Aorta (tissue), 5 donors: ENCODE measurements at regions not wholly inside any gene's neighbourhood (a gene's known extent, or its start where the extent isn't known, plus 50 kb on each side); places are given as distances from the start of the nearest gene placed in this dataset.
A peak's percentile ranks its signal among the peaks of the same experiment; 100 is the strongest.

Experiments
- ATAC-seq: fragments of 200-7000 bp; cut with Tn5 transposase; one replicate; pipeline ENCODE4 v1.9.1; 2022; ENCODE audit warnings: moderate library complexity; ENCODE audit not compliant: low FRiP score
- DNase-seq, 2 donors: peaks; one replicate each; pipeline ENCODE4 v3.0.0-alpha.2; 2020
- H3K27ac ChIP-seq, 2 donors: one replicate each; pipeline ENCODE4 v1.5.1; 2013; ENCODE audit warnings: low read length in 2 of 2, mild to moderate bottlenecking in 2 of 2, moderate library complexity in 2 of 2, control low read depth in 1 of 2, inconsistent platforms in 1 of 2, low read depth in 1 of 2
- H3K27me3 ChIP-seq, 2 donors: one replicate each; pipeline ENCODE4 v1.6.1; 2013; ENCODE audit warnings: control low read depth in 1 of 2, low read length in 1 of 2, mild to moderate bottlenecking in 1 of 2, moderate library complexity in 1 of 2; ENCODE audit not compliant: insufficient read depth in 2 of 2, control insufficient read depth in 1 of 2
- H3K36me3 ChIP-seq, 2 donors: one replicate each; pipeline ENCODE4 v1.6.1; 2013; ENCODE audit warnings: control low read depth in 1 of 2, low read length in 1 of 2, mild to moderate bottlenecking in 1 of 2; ENCODE audit not compliant: insufficient read depth in 2 of 2, control insufficient read depth in 1 of 2
- H3K4me1 ChIP-seq, 2 donors: one replicate each; pipeline ENCODE4 v1.6.1; 2013; ENCODE audit warnings: low read length in 2 of 2, control low read depth in 1 of 2, mild to moderate bottlenecking in 1 of 2, moderate library complexity in 1 of 2; ENCODE audit not compliant: insufficient read depth in 2 of 2, control insufficient read depth in 1 of 2
- H3K4me3 ChIP-seq, 2 donors: one replicate each; pipeline ENCODE4 v1.5.1; 2013; ENCODE audit warnings: low read length in 2 of 2, control low read depth in 1 of 2, mild to moderate bottlenecking in 1 of 2
- H3K9me3 ChIP-seq: one replicate; pipeline ENCODE4 v1.6.1; 2013; ENCODE audit warnings: mild to moderate bottlenecking, low read length; ENCODE audit not compliant: control insufficient read depth
- WGBS, 2 donors: extraction: QIAGEN DNeasy Blood & Tissue Kit; methylation state at CpG; one replicate each; pipeline ENCODE4 v1.1.7; 2013; 5-methylcytosine and 5-hydroxymethylcytosine counted together
- intact Hi-C, 2 donors: fragments of 100-400 bp; cut with DNase I; formaldehyde crosslinking; loops; one replicate each; pipeline versions ENCODE4 v1.14.2 to v1.15.0; 2022
- donor health status: healthy with polysubstance abuse.
- donor health status: Bipolar disorder and iron deficiency.
- donor health status: DM: no; HTN: no; CAD: no.
- donor health status: DM: no; HTN: no; CAD: no.
- donor health status: DM: yes; HTN: yes; CAD: no.

DNA sequence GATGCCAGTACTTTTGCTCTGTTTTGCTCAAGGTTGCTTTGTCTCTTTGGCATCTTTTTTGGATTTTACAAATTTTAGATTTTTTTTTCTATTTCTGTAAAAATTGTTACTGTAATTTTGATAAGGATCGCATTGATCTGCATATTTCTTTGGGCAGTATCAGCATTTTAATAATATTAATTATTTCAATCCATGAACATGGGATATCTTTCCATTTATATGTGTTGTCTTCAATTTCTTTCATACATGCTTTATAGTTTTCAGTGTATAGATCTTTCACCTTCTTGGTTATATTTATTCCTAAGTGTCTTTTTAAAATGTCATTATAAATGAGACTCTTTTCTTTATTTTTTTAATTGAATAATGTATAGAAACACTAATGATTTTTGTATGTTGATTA is 301.6 kb upstream of the SEMA3D start:
- DNase-seq (no peak), ATAC-seq (no peak)
- intact Hi-C loops, result no loop called here
- Histone ChIP-seq H3K4me1 (no peaks in the 10 kb centered on the region), H3K36me3 (no peaks in the 10 kb centered on the region), H3K4me3 (no peak overlapping the region), H3K27me3 (no peaks in the 10 kb centered on the region), H3K9me3 (no peaks in the 10 kb centered on the region), H3K27ac (no peak overlapping the region)
- WGBS, 2 donors, result 94 to 98% methylated on average over 1 of the region's 1 CpG

DNA sequence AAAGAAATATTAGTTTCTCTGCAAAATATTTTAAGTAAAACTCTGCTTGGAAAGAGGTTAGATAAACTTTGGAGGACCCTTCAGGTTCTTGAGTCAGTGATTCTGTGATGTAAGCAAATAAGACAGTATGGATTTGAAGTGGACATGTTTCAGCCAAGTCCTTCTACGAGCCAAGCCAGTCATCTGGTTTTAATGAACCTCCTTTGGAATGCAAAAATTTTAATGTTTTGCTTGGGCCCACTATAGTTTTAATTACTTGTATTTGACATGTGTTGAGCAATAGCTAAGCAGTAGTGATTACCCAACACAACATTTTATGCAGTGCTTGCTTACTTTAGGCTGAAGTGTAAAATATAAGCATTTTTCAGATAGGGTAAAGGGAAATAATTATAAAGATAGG is 296.3 kb upstream of the SEMA3D start:
- Histone ChIP-seq H3K4me3 (no peak overlapping the region), H3K27ac (no peak overlapping the region), H3K9me3 (no peaks in the 10 kb centered on the region), H3K4me1 (no peaks in the 10 kb centered on the region), H3K36me3 (no peaks in the 10 kb centered on the region), H3K27me3 (no peaks in the 10 kb centered on the region)
- 20 to 34% methylated on average over 1 of the region's 1 CpG for WGBS, 2 donors
- ATAC-seq (peak; percentile 50), DNase-seq (no peak)
- intact Hi-C loops, result no loop called here

DNA sequence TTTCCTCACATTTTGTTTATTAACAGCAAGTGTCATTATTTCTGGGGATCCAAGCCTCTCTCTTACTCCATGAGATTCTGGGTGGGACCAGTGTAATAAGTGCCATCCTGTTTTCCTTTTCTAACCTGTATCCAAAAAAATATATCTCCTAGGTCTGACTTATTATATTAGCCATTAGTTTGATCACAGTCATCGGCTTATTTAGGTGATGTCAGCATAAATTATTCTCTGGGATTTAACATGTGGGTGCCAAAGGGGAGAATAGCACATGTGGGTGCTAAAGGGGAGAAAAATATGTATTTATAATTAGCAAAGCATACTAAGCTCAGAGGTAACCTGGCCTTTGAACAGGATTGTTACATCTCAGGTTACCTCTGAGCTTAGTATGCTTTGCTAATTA is 293.8 kb upstream of the SEMA3D start:
- Histone ChIP-seq H3K27me3 (no peaks in the 10 kb centered on the region), H3K36me3 (no peaks in the 10 kb centered on the region), H3K4me3 (no peak overlapping the region), H3K27ac (no peak overlapping the region), H3K4me1 (no peaks in the 10 kb centered on the region), H3K9me3 (no peaks in the 10 kb centered on the region)
- intact Hi-C loops, result no loop called here
- DNase-seq, result no peak
- WGBS, 2 donors, result 93 to 94% methylated on average over 1 of the region's 1 CpG
- ATAC-seq, result no peak

DNA sequence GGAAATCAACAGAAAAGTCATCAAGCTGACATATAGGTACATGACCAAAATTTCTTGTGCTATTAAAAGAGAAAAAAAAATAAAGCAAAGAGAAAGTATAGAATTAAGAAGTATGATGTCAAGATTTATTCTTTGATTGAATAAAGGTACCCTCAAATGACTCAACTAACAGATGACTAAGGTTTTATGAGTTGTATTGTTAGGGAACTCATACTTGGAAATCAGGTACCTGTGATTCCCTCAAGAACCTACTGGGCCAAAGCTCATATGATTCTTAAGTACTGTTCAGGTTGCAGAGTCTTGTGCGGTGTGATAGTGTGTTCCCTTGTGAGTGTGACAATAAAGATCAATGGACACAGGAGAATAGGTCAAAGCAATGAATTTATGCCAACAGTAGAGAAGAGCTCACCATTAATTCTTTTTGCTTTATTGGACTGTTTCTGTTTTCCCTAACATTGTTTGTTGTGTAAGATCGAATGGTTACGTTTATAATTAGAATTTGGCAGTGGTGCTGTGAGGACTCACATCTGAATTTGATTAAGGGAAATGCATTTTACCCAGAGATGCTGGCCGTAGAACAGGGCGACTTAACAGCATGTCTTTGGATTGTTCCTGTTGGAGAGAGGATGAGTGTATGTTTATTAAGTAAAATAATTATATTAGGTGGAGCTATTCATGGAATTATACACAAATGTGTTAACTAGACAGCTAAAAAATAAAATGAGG is 293.2 kb upstream of the SEMA3D start:
- H3K27me3 ChIP-seq, result no peaks in the 10 kb centered on the region
- no peak overlapping the region for H3K4me3 ChIP-seq
- no peaks in the 10 kb centered on the region for H3K4me1 ChIP-seq
- 48 to 59% methylated on average over 5 of the region's 5 CpGs for WGBS, 2 donors
- H3K9me3 ChIP-seq, result no peaks in the 10 kb centered on the region
- ATAC-seq, result no peak
- intact Hi-C loops, result no loop called here
- no peak for DNase-seq
- H3K36me3 ChIP-seq, result no peaks in the 10 kb centered on the region
- H3K27ac ChIP-seq, result no peak overlapping the region

DNA sequence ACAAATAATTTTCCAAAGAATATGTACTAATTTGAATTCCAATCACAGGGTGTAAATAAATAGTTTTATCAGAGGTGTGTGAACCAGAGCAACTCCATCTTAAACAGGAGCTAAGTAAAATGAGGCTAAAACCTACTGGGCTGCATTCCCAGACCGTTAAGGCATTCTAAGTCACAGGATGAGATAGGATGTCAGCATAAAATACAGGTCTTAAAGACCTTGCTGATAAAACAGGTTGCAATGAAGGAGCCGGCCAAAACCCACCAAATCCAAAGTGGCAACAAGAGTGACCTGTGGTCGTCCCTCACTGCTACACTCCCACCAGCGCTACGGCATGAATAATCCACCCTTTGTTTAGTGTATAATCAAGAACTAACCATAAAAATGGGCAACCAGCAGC is 291.7 kb upstream of the SEMA3D start:
- H3K4me3 ChIP-seq, result no peak overlapping the region
- intact Hi-C loops, result no loop called here
- ATAC-seq, result no peak

DNA sequence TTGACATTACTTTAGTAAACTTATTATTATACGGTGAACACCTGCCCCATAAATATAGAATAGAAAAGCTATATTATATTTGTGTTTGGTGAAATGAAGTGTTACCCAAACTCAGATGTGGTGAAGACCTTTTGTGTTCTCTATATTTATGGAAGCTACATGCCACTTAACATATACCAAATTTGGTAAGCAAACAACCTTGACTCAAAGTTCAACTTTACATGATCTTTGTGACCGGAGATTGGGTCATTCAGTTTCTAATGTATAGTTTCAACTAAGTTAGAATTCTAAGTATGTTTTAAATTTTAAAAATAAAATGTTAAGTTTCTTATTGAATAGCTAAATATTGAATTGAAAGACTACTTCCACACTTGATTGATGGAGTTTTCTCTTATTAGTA is 288.6 kb upstream of the SEMA3D start:
- Histone ChIP-seq H3K27me3 (no peaks in the 10 kb centered on the region), H3K9me3 (no peaks in the 10 kb centered on the region), H3K27ac (no peak overlapping the region), H3K4me1 (no peaks in the 10 kb centered on the region), H3K4me3 (no peak overlapping the region), H3K36me3 (no peaks in the 10 kb centered on the region)
- intact Hi-C loops, result no loop called here
- whole genome bisulfite sequencing, 2 donors, result 90 to 93% methylated on average over 2 of the region's 2 CpGs
- DNase-seq (no peak), ATAC-seq (no peak)

More for the DNA sequence above, 291.7 kb upstream of the SEMA3D start:
- Histone ChIP-seq H3K36me3 (no peaks in the 10 kb centered on the region), H3K9me3 (no peaks in the 10 kb centered on the region), H3K4me1 (no peaks in the 10 kb centered on the region), H3K27me3 (no peaks in the 10 kb centered on the region), H3K27ac (no peak overlapping the region)
- no peak for DNase-seq
- WGBS, 2 donors, result 80% methylated on average over 5 of the region's 5 CpGs

DNA sequence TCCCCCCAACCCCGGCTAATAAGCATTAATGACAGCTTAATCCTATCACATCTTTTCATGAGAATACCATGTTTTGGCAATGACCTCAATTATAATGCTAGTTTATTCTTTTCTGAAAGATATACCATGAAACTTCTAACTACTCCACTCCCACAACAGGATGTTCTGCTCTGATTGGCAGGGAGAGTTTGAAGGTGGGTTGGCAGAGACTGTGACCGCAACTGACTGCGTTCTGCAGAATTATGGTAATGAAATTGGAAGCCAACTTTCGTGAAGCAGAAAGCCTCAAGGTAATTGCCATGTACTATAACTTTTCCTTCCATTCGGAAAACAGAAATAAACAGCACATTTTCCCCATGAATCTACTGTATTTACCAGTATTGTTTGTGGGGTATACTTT is 288.2 kb upstream of the SEMA3D start:
- Histone ChIP-seq H3K4me1 (no peaks in the 10 kb centered on the region), H3K4me3 (no peak overlapping the region), H3K27me3 (no peaks in the 10 kb centered on the region), H3K9me3 (no peaks in the 10 kb centered on the region), H3K27ac (no peak overlapping the region), H3K36me3 (no peaks in the 10 kb centered on the region)
- DNase-seq (no peak), ATAC-seq (no peak)
- intact Hi-C loops, result no loop called here
- 87 to 89% methylated on average over 5 of the region's 5 CpGs for WGBS, 2 donors

DNA sequence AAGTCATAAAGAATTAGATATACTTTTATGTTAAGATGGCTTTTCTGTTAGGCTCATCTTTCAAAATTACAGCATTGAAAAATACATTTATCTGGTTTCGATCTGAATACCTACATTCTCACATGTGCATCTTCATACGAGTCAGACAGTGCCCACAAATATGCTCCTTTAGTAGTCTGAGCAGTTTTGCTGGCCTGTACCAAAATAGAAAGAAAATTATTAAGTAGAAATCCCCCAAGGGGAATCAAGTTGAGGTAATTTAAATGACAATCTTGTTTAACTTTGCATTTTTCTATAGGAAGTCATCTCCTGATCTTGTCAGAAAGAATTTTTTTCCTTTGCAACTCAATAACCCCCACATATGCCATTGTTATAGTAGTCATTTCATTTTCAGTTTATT is 287.4 kb upstream of the SEMA3D start:
- Histone ChIP-seq H3K27ac (no peak overlapping the region), H3K4me3 (no peak overlapping the region), H3K4me1 (no peaks in the 10 kb centered on the region), H3K27me3 (no peaks in the 10 kb centered on the region), H3K36me3 (no peaks in the 10 kb centered on the region), H3K9me3 (no peaks in the 10 kb centered on the region)
- WGBS, 2 donors, result 68 to 86% methylated on average over 2 of the region's 2 CpGs
- ATAC-seq (no peak), DNase-seq (no peak)
- intact Hi-C loops, result no loop called here

DNA sequence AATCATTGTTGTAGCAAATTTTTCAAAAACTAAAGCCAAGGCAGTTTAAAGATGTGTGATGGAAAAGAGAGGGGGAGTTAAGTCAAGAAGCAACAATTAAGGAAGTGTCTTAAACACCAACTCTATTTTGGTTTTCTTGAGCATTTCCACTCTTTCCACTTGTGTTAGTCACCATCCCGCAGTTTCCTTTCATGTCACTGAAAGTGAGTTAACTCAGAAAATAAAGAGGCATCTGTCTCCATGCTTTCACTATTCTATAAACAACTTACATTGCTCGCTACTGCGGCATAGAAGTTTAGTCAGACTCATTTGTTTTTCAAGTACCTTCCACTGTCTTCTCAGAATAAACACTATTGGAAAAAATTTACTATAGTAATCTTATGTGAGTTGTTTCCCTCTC is 284.9 kb upstream of the SEMA3D start:
- Histone ChIP-seq H3K27me3 (no peaks in the 10 kb centered on the region), H3K36me3 (no peaks in the 10 kb centered on the region), H3K4me3 (no peak overlapping the region), H3K4me1 (no peaks in the 10 kb centered on the region), H3K27ac (no peak overlapping the region), H3K9me3 (no peaks in the 10 kb centered on the region)
- no peak for DNase-seq
- 28 to 38% methylated on average over 3 of the region's 3 CpGs for WGBS, 2 donors
- ATAC-seq, result no peak
- intact Hi-C loops, result no loop called here
